Kasumi-1 (cell line): ENCODE measurements at regions not wholly inside any gene's neighbourhood (a gene's known extent, or its start where the extent isn't known, plus 50 kb on each side); places are given as distances from the start of the nearest gene placed in this dataset.
"Not testable (repeated sequence)": the region's sequence is repeated elsewhere in the genome, so short reads cannot be mapped to it uniquely, and the experiment has no call there.

Experiments
- DNase-seq, 2 experiments: peaks; one replicate each; lab custom pipeline; 2025; lab: John Stamatoyannopoulos, UW

DNA sequence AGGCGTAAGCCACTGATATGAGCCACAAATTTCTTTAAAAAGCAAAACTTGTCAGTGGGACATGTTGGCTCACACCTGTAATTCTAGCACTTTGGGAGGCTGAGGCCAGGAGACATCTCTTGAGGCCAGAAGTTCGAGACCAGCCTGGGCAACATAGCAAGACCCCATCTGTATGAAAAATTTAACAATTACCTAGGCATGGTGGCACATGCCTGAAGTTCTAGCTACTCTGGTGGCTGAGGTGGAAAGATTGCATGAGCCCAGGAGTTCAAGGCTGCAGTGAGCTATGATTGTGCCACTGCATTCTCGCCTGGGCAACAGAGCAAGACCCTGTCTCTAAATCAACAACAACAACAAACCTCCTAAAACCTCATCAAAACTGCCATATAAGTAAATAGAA, 147.6 kb upstream of the BARHL2 start:
- no peak for DNase-seq

DNA sequence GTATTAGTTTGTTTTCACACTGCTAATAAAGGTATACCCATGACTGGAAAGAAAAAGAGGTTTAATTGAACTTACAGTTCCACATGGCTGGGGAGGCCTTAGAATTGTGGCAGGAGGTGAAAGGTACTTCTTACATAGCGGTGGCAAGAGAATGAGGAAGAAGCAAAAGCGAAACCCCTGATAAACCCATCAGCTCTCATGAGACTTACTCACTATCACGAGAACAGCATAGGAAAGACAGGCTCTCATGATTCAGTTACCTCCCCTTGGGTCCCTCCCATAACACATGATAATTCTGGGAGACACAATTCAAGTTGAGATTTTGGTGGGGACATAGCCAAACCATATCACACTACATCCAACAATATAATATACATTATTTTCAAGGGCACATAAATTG, 145.7 kb upstream of the BARHL2 start:
- no peak for DNase-seq

- DNase-seq: not testable (repeated sequence)
Measured at GRCh38 chr1:90861421-90861820, 144.3 kb upstream of the BARHL2 start.

GRCh38 chr1:90856463-90857007, 139.4 kb upstream of the BARHL2 start:
- DNase-seq: no peak

GRCh38 chr1:90854397-90854924, 137.4 kb upstream of the BARHL2 start:
- no peak for DNase-seq

GRCh38 chr1:90851711-90852050, 134.6 kb upstream of the BARHL2 start:
- no peak for DNase-seq

DNA sequence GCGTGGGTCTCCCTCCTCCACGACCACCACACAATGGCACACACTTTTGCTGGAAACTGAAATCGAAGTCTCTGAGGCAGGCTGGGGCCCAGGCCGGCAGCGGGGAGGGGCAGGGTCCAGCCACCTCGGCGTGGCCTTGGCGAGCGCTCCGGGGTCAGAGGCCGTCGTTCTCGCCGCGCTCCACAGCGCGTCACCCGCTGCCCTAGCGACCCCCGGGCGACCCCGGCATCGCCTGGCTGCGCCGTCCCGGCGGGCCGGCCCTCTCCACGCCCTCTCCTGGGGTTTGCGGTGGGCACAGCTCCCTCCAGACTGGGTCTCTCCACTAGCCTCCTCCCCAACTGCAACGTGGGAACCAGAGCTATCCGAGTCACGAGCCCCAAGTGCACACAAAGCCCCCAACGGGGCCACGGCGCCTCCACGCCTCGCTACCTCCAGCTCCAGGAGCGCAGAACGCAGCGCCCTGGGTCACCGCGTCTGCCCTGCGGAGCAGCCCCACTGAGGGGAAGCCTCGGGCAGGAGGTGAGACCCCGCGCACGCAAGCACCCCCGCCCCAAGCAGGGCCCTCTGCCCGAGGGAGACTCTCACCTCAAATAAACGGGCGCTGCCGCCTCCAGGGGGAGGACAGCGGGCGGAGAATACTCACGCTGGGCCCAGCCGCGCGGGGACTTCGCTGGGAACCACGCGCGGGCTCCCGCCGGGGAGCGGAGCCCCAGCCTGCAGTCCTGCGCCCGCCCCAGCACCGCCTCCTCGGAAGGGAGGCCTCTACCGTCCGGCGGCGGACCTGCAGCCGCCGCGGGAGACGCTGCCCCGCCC, 134.0 kb upstream of the BARHL2 start:
- DNase-seq: peak; percentile 59 to 74

- peak; percentile 36 to 44 for DNase-seq
Measured at GRCh38 chr1:90850181-90850897, 133.2 kb upstream of the BARHL2 start.

DNA sequence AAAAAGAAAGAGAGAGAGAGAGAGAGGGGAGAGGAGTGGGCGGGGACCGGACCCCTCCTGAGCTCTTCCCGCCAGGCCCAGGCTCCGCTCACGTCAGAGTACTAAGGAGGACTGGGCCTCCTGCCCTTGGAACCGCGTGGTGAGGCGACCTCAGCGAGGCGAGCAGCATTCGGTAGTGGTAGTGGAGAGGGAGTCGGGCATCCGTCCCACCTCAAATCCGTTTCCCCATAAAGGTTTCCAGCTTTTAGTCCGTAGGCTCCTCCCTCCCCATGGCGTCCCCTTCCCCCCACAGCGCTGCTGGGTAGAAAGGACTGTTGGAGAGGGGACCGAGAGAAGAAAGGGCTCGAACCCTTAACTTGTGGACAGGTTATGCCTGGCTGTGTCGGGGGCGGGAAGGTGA, 124.4 kb upstream of the BARHL2 start:
- no peak for DNase-seq

- no peak for DNase-seq
Measured at GRCh38 chr1:90840352-90840751, 123.2 kb upstream of the BARHL2 start.

DNA sequence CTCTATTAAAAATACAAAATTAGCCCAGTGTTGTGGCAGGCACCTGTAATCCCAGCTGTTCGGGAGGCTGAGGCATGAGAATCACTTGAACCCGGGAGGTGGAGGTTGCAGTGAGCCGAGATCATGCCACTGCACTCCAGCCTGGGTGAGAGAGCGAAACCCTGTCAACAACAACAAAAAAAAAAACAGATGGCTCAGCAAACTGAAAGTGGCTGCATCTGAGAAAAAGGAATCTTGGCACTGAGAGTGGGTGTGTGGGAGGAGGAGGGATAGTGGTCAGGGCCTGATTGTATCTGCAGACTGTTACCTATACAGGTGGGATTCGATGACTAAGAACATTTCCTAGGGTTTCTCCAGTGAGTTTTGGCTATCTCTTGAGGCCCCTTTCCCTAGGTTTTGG, 122.2 kb upstream of the BARHL2 start:
- DNase-seq: no peak

- DNase-seq: no peak
Measured at GRCh38 chr1:90838720-90839119, 121.6 kb upstream of the BARHL2 start.

DNA sequence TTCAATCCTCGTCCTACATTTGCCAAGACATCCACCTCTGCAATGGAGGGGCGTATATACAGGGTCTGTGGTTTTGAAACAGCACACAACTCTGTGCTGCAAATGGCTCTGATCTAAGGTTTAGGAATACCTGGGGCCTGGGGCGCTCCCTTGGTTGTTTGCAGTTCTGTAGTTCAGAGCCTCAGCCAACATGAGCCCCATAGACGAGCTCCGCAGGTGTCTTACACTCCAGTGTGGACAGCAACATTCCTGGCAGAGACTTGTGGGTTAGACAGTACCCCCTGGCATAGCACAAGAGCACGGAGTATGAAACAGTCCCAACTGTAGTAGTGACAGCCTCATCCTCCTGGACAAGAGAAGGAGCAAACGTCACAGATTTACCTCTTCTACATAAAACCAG, 120.3 kb upstream of the BARHL2 start:
- no peak for DNase-seq

- DNase-seq: no peak
Measured at GRCh38 chr1:90836345-90836679, 119.2 kb upstream of the BARHL2 start.

DNA sequence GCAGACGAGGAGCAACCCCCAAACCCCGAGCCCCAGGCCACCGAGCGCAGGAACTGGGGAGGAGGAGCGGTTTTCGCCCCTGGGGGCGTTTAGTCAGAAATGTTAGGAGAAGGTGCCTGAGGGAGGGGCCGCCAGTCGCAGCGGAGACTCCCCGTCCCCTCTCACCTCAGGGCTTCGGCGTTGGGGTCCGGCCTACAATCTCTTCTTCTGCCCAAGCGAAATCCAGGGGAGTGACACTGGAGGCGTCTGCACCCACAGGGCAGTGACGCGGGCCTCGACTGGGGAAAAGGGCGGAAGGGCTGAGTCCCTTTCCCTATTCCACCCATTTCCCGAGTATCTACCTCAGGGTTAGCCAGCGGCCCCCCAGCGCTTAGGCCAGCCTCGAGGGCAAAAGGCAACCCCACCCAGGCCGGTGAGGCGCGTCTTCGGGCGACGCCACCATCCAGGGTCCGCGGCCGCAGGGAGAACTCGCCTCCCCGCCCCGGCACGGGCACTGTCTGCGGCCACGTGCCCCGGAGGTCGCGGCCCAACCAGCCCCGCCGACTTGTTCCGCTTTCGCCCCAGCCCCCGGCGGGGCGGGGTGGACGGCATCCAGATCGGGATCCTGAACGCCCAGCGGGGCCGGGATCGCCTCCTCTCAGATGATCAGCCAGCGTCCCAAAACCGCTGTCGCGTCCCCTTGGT, 118.7 kb upstream of the BARHL2 start:
- DNase-seq: no peak

DNA sequence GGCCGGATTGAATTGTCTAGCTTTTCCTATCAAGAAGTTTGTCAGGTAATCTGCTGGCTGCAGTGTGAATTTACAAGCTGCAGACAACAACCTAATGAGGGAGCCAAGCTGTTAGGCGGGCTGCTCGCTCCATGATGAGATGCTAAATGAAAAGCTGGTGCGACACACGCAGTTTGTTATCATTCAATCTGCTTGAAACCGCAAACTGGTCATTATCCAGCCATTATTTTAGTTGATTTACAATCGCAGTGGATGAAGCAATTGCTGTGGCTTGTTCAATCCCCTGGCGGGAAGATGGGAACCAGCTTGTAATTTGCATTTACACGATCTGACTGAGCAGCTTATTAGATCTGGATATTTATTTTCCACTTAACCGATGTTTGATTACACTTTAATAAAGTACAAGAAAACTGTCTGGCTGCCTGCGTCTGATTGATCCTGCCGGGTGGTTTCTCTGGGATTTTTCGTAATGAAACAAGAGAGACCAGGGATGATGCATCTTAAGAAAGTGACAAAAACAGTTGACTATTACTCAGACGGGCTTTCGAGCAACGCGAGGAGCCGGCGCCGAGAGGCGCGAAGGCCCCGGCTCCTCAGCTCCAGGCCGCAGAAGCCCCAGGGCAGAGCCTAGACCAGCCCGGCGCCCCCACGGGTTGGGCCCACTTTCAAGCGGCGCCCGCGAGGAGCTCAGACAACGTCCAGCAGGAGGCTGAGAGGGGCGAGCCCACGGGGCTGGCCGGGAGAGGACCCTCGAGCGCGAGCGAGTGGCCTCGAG, 118.0 kb upstream of the BARHL2 start:
- no peak for DNase-seq

DNA sequence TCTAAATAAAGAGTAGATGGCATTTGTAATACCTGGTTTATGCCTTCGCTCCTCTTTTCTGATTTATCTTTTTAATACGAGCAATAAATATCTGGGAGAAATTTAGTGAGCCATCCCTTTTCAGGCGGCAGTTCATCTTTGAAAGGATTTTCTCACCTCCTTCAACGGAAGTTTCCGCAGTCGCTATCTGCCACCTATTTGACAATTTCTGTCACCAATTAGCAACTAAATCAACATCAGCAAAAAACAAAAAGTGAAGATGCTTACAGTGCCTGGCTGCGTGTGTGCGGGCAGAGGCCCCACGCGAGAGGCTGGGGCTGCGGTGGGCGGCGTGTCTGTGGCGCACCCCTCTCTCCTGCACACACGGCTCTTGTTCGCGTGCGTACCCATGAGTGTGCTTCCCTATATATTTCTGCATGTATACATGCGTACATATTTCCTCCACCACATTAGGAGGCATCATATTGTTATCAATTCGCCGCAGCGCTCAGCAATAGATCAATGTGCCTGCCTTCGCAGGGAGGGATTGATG, 117.3 kb upstream of the BARHL2 start:
- DNase-seq: no peak

DNA sequence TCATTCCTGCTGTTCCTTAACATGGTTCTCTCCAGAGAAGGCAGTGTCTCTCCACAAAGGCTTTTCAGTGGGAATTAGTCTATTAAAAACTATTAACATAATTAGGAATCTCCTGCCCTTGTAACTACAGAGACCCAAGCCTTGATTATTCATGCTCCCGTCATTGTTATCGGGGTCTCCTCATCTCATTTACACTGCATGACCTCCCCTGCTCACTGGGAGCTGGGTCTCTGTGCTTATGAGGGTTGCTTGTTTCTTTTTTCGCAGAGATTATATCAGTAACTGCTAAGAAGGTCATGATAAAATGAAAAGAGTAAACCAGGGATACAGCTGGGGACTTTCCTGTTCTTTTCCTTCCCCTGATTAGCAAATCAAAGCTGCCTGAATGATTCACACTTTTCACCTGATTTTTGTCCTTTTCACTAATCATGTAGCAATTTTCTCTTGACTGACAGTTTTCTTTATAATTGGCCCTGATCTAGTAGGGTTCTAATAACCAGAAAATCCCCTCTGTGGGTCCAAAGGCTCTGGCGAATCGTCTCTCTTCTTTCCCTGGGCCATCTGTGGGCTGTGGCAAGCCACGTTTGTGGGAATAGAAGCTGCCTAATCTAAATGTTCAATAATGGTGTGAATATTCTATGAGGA, 116.5 kb upstream of the BARHL2 start:
- DNase-seq: no peak

- no peak for DNase-seq
Measured at GRCh38 chr1:90831910-90832309, 114.8 kb upstream of the BARHL2 start.

DNA sequence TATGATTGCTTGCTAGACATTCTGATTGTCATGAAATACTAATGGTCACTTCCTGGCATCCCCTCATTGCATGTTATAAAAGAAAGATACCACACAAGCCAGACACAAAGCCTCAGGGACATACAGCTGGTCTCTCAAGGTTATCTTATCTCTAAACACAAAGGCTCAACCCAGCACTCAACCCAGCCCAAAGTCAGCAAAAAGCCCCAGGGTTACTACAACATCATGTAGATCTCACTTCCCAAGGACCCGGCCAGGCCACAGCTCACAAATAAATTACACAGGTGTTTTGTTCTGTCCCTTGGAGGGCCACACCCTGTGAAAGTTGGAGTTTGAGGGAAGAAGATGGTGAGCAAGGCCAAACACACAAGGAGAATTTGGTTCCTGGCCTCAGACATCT, 109.7 kb upstream of the BARHL2 start:
- DNase-seq: no peak

DNA sequence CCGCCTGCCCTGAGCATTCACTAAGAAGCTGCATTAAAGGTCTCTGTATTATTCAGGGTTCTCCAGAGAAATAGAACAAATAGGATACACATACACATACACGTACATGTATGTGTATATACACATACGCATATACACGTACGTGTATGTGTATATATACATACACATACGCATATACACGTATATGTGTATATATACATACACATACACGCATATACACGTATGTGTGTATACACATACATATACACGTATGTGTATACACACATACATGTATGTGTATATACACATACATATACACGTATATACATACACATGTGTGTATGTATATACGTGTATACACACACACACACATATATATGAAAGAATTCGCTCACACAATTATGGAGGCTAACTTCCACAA, 108.9 kb upstream of the BARHL2 start:
- no peak for DNase-seq
